Cerebellar cortex (tissue), 1 donor: ENCODE measurements at regions not wholly inside any gene's neighbourhood (a gene's known extent, or its start where the extent isn't known, plus 50 kb on each side); places are given as distances from the start of the nearest gene placed in this dataset.
A peak's percentile ranks its signal among the peaks of the same experiment; 100 is the strongest.

ENCODE experiments used
- DNase-seq: peaks from one replicate; pipeline ENCODE4 v3.0.0-alpha.2; 2015; ENCODE audit warnings: low spot score

- DNase-seq: no peak
These were observed 258.9 kb downstream of the METTL4 start for GRCh38 chr18:2312440-2312839.

GRCh38 chr18:2313332-2313731 lies 258.0 kb downstream of the METTL4 start:
- no peak for DNase-seq

GRCh38 chr18:2316082-2316750 lies 255.1 kb downstream of the METTL4 start:
- DNase-seq: no peak

GRCh38 chr18:2316751-2317696 lies 254.3 kb downstream of the METTL4 start:
- no peak for DNase-seq

- no peak for DNase-seq
These were observed 246.8 kb downstream of the METTL4 start for GRCh38 chr18:2324459-2324858.

- DNase-seq: no peak
These were observed 245.9 kb downstream of the METTL4 start for GRCh38 chr18:2325308-2325849.

- no peak for DNase-seq
These were observed 245.4 kb downstream of the METTL4 start for GRCh38 chr18:2325933-2326332.

- no peak for DNase-seq
These were observed 244.3 kb downstream of the METTL4 start for GRCh38 chr18:2326999-2327398.

GRCh38 chr18:2330764-2331163 lies 240.5 kb downstream of the METTL4 start:
- DNase-seq: no peak

GRCh38 chr18:2331491-2331890 lies 239.8 kb downstream of the METTL4 start:
- no peak for DNase-seq

GRCh38 chr18:2336690-2337392 lies 234.5 kb downstream of the METTL4 start:
- DNase-seq: no peak

- DNase-seq: peak; percentile 14
These were observed 233.7 kb downstream of the METTL4 start for GRCh38 chr18:2337552-2338141.

GRCh38 chr18:2338601-2339000 lies 232.7 kb downstream of the METTL4 start:
- no peak for DNase-seq

- no peak for DNase-seq
These were observed 231.0 kb downstream of the METTL4 start for GRCh38 chr18:2340335-2340734.

GRCh38 chr18:2348003-2348402 lies 223.3 kb downstream of the METTL4 start:
- DNase-seq: no peak

- DNase-seq: no peak
These were observed 220.0 kb downstream of the METTL4 start for GRCh38 chr18:2351126-2351850.

GRCh38 chr18:2354292-2354691 lies 217.0 kb downstream of the METTL4 start:
- DNase-seq: no peak

- DNase-seq: no peak
These were observed 214.4 kb downstream of the METTL4 start for GRCh38 chr18:2356906-2357305.

GRCh38 chr18:2360861-2361260 lies 210.4 kb downstream of the METTL4 start:
- DNase-seq: no peak

- no peak for DNase-seq
These were observed 203.2 kb downstream of the METTL4 start for GRCh38 chr18:2368102-2368501.

GRCh38 chr18:2376707-2377106 lies 194.6 kb downstream of the METTL4 start:
- DNase-seq: no peak
